ENCODE measurements at regions not wholly inside any gene's neighbourhood (a gene's known extent, or its start where the extent isn't known, plus 50 kb on each side); places are given as distances from the start of the nearest gene placed in this dataset.
"Not testable (repeated sequence)": the region's sequence is repeated elsewhere in the genome, so short reads cannot be mapped to it uniquely, and the experiment has no call there.

GRCh38 chr5:34096033-34096432 is 53.0 kb upstream of the C1QTNF3 start:
- not testable (repeated sequence) for DNase-seq (ENCODE audit: low read depth, low spot score)

GRCh38 chr5:34099891-34100290 is 56.9 kb upstream of the C1QTNF3 start:
- not testable (repeated sequence) for DNase-seq (ENCODE audit: low read depth, low spot score)

GRCh38 chr5:34101567-34101966 is 58.6 kb upstream of the C1QTNF3 start:
- not testable (repeated sequence) for DNase-seq (ENCODE audit: low read depth, low spot score)

GRCh38 chr5:34108897-34109296 is 65.9 kb upstream of the C1QTNF3 start:
- DNase-seq (ENCODE audit: low read depth, low spot score): not testable (repeated sequence)

GRCh38 chr5:34124280-34124679 is 81.3 kb upstream of the C1QTNF3 start:
- DNase-seq (ENCODE audit: low read depth, low spot score): not testable (repeated sequence)

- not testable (repeated sequence) for DNase-seq (ENCODE audit: low read depth, low spot score)
Observed at GRCh38 chr5:34125354-34125753, 82.3 kb upstream of the C1QTNF3 start.

GRCh38 chr5:34126741-34127140 is 83.7 kb upstream of the C1QTNF3 start:
- not testable (repeated sequence) for DNase-seq (ENCODE audit: low read depth, low spot score)

GRCh38 chr5:34127818-34128217 is 84.8 kb upstream of the C1QTNF3 start:
- DNase-seq (ENCODE audit: low read depth, low spot score): not testable (repeated sequence)

GRCh38 chr5:34128890-34129289 is 85.9 kb upstream of the C1QTNF3 start:
- DNase-seq (ENCODE audit: low read depth, low spot score): not testable (repeated sequence)

GRCh38 chr5:34154988-34155387 is 112.0 kb upstream of the C1QTNF3 start:
- not testable (repeated sequence) for DNase-seq (ENCODE audit: low read depth, low spot score)

- not testable (repeated sequence) for DNase-seq (ENCODE audit: low read depth, low spot score)
Observed at GRCh38 chr5:34156703-34157414, 113.8 kb upstream of the C1QTNF3 start.

- DNase-seq (ENCODE audit: low read depth, low spot score): not testable (repeated sequence)
Observed at GRCh38 chr5:34160904-34161303, 117.9 kb upstream of the C1QTNF3 start.

- not testable (repeated sequence) for DNase-seq (ENCODE audit: low read depth, low spot score)
Observed at GRCh38 chr5:34171398-34171797, 128.4 kb upstream of the C1QTNF3 start.

GRCh38 chr5:34179453-34180190 is 136.6 kb upstream of the C1QTNF3 start:
- DNase-seq (ENCODE audit: low read depth, low spot score): not testable (repeated sequence)

- not testable (repeated sequence) for DNase-seq (ENCODE audit: low read depth, low spot score)
Observed at GRCh38 chr5:34180225-34180624, 137.2 kb upstream of the C1QTNF3 start.

GRCh38 chr5:34180940-34181614 is 138.1 kb upstream of the C1QTNF3 start:
- not testable (repeated sequence) for DNase-seq (ENCODE audit: low read depth, low spot score)

GRCh38 chr5:34185005-34185404 is 142.0 kb upstream of the C1QTNF3 start:
- DNase-seq (ENCODE audit: low read depth, low spot score): not testable (repeated sequence)

GRCh38 chr5:34185572-34185971 is 142.6 kb upstream of the C1QTNF3 start:
- not testable (repeated sequence) for DNase-seq (ENCODE audit: low read depth, low spot score)

- not testable (repeated sequence) for DNase-seq (ENCODE audit: low read depth, low spot score)
Observed at GRCh38 chr5:34186108-34186507, 143.1 kb upstream of the C1QTNF3 start.

GRCh38 chr5:34186865-34187264 is 143.9 kb upstream of the C1QTNF3 start:
- DNase-seq (ENCODE audit: low read depth, low spot score): not testable (repeated sequence)

GRCh38 chr5:34187441-34187840 is 144.4 kb upstream of the C1QTNF3 start:
- DNase-seq (ENCODE audit: low read depth, low spot score): not testable (repeated sequence)

All from activated CD4-positive, CD25-positive, alpha-beta regulatory T cell treated with anti-CD3 and anti-CD28 coated beads, Interleukin-2, amount 50 U/mL, for 16 hours (primary cell).